NCI-H128 (cell line): ENCODE measurements at regions not wholly inside any gene's neighbourhood (a gene's known extent, or its start where the extent isn't known, plus 50 kb on each side); places are given as distances from the start of the nearest gene placed in this dataset.

Experiments used
- DNase-seq: peaks from one replicate; lab custom pipeline; 2025; ENCODE audit not compliant: unreplicated experiment; lab: John Stamatoyannopoulos, UW

DNA sequence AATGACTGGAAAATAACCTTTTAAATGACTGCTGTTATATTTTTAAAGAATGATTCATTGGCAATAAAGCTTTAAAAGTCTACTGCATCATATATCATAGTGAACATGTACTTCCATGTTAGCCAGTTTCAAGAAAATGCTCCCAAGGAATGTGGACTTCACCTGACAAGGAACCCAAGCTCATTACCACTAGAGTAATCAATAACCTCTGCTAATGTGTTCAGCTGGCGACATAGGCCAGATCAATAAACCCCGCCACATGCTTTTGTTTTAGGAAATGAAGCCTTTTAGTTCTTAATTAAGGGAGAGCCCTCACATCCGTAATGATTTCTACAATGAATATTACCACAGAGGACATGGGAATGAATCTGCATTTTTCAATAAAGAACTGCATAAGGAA lies 1219.9 kb upstream of the CNTN5 start:
- no peak for DNase-seq

DNA sequence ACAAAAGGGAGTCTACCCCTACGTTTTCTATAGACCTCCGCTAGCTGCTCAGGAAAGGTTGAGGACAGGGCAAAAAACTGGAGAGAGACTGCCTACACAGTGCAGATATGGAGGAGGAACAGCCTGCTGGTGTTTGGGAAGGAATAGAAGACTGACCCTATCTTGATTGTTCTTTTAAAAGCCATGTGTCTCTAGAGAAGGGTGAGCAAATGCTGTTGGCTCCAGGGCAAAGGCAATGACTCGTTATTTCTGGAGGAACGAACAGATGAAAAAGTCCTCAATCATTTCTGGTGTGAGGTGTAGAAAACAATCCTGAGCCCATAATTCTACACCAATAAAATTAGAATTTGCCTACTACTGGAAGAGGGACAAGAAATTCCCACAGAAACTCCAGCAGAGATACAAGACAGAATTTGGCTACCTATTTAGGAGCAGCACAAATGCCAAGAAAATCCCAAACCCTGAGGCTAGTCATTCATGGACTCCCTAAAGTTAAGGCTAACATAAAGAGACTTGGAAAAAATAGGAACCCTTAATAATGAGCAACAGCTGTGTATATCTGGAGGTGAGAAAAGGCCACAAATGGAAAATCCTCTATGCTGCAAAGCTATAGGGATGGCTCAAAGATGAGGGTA lies 1206.3 kb upstream of the CNTN5 start:
- DNase-seq: no peak

DNA sequence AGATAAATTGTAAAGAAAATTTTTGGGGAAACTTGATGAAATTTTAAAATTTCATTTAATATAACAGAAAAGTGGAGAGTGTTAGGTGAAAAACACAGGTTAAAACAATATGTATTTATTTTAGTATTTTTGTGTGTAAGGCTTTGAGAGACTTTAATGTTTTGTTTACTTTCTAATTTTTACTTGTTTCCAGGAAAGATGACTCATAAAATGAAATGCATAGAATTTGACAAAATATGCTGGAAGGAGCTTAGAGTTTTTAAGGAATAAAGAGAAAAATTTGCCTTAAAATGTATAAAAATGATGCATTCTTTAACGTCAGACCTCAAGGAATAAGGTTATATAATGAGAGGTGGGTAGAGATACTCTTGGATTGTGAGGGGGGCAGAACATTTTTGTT lies 1205.1 kb upstream of the CNTN5 start:
- no peak for DNase-seq

DNA sequence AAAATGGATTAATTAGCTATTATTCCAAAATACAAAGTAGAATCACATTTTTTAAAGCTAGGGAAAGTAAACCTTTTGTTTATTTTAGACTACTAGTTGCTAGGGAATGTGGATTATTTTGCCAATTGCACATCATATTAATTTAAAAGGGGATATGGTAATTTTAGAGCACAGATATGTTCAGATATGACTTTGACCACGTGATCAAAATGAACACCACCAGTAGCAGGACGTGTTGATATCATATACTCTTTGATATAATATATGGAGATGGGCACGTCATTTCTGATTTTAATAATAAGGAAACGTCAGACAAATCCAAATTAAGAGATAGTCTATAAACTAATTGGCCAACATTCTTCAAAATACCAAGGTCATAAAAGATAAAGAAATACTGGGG lies 1188.3 kb upstream of the CNTN5 start:
- DNase-seq: no peak

DNA sequence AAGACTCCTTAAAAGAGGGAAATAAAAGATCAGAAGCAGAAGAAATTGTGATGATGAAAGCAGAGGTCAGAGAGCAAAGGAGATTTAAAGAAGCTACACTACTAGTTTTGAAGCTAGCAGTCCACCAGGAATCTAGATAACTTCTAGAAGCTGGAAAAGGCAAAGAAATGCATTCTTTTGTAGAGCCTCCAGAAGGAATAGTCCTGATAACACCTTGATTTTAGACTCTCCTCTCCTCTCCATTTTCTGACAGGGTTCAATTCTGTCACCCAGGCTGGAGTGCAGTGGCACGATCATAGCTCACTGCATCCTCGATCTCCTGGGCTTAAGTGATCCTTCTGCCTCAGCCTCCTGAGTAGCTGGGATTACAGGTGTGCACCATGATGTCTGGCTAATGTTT lies 1187.3 kb upstream of the CNTN5 start:
- no peak for DNase-seq

DNA sequence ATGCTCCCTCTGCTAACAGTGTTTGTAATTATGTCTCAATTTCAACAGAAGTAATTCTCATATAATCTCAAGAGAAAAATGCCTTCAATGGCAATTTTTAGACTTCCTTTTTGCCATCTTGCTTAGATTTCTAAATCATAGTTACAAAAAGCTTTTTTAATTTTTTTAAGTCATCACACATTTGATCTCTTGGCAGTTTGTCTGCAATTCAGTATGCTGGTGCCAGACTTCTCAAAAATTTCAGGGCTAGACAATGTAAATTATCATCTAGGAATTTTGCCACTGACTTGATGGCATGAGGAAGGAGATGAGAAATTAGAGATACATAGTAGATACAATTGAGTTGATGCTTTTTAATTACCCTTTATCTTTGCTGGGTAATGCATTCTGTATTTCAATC lies 1176.7 kb upstream of the CNTN5 start:
- DNase-seq: no peak

DNA sequence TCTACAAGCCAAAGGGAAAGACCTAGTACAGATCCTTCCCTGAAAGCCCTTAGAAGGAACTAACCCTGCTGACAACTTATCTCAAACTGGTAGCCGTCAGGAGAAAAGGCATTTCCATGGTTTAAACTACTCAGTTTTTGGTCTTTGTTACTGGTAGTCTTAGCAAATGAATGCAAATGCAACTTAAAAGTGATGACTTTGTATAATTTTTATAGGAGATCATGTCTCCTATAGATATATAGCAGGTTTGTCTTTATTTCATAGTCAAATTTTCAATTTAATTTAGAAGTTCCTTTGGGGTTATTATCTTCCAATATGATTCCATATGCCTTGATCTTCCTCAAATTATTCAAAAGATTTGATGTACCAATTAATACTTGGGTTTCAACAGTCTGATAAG lies 1173.0 kb upstream of the CNTN5 start:
- no peak for DNase-seq

DNA sequence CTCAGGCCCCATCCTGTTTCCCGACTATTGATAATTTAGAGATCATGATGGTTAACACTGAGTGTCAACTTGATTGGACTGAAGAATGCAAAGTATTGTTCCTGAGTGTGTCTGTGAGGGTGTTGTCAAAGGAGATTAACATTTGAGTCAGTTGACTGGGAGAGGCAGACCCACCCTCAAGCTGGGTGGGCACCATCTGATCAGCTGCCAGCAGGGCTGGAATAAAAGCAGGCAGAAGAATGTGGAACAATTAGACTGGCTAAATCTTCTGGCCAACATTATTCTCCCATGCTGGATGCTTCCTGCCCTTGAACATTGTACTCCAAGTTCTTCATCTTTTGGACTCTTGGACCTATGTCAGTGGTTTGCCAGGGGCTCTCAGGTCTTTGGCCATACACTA lies 1170.0 kb upstream of the CNTN5 start:
- DNase-seq: no peak

DNA sequence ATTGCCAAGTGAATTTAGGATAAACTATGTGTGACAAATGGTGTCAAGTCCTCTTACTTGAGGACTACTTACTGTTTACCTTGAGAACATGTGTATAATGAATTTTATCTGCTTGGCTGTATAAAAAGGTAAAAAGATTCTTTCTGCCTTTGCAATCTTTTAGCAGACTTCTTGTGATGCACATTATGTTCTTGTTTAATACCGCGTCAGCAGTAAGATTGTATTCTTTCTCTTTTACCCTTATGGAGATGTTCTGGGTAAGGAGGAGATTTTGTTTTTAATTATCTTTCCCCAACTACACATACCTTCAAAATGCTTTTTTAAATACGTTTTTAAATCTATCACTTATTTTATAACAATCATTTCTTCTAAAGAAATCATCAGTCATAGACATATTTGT lies 1166.4 kb upstream of the CNTN5 start:
- no peak for DNase-seq

DNA sequence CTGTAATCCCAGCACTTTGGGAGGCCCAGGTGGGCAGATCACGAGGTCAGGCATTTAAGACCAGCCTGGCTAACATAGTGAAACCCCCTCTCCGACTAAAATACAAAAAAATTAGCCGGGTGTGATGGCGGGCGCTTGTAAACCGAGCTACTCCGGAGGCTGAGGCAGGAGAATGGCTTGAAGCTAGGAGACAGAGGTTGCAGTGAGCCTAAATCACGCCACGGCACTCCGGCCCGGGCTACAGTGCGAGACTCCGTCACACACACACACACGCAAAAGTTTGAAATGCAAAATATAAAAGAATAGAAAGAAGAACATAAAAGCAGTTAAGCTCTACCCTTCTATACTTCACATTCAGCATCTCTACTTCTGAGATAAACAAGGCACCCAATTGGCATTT lies 1165.9 kb upstream of the CNTN5 start:
- no peak for DNase-seq

DNA sequence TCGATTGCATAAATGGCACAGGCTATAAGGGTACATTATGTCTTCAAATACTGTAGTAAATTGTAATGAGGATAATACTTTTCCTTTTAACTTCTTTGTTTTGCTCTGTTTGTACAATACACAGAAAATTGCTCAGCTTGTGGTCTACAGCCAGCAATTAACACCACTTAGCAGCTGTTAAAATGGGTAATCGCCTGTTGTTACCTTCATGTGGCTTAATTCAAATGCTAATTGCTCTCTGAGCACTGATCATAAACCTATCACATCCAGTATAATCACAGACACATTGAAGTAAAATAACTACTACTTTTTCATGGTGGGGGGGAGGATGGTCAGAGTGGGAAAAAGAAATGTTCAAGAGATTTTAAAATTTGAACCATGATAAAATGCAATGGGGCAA lies 1164.1 kb upstream of the CNTN5 start:
- no peak for DNase-seq

DNA sequence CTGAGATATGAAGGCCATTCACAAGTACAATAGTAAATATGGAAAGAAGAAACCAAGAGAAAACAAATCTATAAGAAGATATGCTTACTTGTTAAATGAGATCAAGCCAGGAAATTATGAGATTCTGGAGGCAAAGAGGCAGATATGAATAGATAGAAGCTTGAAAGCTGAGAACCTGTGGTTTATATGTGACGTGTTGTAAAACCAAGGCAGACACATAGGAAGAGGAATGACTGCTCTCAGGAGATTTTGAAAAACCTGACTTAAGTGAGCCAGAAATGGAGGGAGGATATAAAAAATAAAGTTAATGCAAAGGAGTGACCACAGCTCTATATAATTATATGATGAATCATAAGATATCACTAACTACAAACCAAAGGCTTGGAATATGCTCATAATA lies 1160.5 kb upstream of the CNTN5 start:
- DNase-seq: no peak

DNA sequence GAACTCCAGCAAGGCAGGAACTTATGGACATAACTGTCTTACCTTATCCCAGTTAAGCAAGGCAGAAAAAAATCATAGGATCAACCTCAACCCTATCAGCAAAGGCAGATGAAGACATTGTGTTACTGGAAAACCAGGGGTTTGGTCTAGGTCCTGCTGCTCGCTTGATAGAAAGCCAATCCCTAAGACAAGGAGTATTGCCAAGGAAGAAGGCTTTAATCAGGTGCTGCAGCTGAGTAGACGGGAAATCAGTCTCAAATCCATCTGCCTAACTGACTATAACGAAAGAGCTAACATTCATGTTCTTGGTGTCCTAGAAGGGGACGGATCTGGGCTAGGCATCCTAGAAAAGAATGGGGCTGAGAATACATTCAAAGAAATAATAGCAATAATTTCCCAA lies 1158.7 kb upstream of the CNTN5 start:
- DNase-seq: no peak

DNA sequence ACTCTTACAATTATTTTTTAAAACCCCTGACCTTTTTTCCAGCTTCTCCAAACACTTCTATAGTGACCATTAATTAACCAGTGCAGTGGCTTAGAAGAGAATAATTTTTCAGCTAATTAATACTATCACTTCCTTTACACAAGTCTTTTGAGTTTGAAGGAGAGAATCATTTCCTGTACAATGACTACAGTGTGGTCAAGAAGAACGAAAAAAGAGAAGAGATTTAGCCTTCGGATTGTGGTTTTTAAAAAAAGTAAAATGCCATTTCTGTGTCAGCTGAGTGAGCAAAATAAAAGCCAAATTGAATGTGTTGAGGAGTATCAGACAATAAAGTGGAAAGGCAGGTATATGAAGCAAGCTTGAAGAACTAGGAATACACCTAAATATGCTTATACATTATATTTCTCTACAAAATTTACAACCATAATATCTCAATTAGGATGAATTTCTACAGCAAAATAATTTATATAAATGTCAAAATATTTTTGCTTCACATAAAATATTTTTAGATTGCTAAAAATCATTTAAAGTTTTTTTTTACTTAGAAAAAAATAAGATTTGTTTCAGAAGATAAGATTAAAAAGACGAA lies 1155.2 kb upstream of the CNTN5 start:
- no peak for DNase-seq

DNA sequence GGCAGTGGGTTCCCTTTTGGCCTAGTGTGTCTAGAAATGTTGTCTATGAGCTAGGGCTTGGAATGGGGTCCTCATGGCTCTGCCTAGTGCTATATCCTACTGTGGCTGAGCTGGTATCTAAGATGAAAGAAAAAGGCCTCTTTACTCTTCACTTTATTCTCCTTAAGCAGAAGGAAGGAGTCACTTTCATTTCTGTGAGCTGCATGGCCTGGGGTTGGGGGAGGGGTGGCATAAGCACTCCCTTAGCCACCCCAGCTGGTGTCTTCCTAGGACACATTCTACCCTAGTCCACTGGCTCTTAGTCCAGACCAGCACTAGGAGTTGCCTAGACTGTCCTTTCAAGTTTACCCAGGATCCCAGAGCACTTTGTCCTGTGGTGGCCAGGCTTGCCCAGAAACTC lies 1148.9 kb upstream of the CNTN5 start:
- no peak for DNase-seq

DNA sequence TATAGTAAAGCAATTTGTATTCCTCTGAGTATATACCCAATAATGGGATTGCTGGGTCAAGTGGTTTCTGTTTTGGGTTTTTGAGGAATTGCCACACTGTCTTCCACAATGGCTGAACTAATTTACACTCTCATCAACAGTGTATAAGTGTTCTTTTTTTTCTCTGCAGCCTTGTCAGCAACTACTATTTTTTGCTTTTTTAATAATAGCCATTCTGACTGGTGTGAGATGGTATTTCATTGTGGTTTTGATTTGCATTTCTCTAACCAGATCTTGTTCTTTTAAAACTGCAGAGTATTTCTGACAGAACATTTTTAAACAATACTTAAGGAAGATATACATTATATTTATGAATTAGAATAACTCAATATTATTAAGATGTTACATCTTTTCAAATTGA lies 1140.5 kb upstream of the CNTN5 start:
- DNase-seq: no peak

DNA sequence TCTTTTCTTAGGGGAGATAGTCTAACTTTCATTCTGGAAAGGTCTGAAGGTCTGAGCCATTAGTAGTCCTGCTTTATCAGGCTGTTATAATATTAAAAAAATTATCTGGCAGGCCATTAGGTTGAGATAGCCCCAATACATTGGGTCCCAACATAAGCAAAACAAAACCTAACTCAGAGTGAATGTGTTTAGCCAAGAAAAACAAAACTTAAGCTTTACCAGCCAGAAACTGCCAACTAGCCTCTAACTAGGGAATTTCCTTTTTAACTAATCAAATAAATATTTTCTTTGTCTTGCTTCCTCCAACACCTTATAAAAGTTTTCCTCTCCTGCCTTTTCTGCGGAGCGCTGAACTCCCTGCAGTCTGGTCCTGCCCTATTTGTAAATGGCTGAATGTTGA lies 1137.7 kb upstream of the CNTN5 start:
- no peak for DNase-seq

DNA sequence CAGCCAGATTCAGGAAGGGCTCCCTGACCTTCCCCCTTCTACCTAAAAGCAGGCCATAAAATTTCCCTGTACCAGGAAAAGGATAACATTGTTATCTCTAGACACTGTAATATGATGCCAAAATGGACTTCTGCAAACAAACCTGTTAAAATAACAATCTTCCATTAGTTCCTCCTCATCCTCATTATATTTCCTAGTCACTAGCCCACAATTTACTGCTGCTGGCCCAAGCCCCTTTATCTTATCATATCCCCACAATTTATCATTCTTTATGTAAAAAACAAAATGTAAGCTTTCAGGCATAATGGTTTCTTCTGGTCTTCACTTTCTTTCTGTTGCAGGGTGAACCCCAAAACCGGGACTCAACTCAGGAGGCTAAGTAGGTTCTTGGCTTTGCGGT lies 1132.1 kb upstream of the CNTN5 start:
- no peak for DNase-seq

DNA sequence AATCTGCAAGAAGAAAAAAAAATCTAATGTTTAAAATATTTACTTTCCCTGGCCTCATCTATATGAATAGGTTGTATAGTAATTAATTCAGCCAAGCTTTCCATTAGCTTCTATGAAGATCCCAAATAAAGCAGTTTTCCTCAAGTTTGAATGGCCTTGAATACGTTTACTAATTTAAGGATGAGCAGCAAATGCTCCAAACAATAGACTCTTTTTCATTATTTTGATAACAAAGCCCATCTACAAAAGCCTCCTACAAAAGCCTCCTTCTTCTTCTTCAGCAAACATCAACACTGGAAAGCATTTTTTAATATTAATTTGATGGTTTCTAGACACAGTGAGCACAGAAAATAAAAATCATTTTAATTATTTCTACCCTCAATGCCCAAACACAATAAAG lies 1130.3 kb upstream of the CNTN5 start:
- no peak for DNase-seq

DNA sequence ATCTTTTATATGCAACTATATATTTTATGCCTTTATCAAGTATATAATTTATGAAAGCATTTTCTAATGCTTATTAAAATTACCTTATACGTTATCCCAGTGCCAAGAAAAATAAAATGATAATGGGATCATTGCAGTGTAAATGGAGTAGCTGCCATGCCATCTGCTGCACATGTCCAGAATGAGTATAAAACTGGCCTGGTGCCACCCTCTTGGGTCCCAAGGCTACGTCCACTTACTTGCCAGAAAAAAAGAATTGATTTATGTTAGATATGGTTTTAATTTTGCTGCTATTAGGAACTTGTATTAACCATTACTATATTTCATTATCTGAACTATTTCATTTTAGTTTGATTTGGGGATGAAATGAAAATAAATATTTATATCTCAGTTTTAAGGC lies 1127.1 kb upstream of the CNTN5 start:
- no peak for DNase-seq

DNA sequence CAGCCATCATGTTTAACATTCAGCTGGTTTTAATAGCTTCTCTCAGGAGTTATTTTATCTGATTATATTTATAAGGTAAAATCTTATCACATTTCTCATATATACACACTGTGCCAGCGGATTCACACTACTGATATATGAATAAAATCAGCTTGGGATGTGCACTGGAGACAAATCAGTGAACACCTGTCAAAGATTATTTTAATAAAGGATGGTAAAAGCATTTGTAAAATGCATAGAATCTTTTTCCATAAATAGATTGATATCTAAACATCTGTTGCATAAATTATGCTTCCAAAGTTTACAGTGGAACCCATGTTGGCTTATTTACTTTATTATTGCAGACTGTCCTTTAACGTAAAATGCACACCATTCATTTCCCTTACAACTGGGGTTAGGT lies 1125.8 kb upstream of the CNTN5 start:
- no peak for DNase-seq

DNA sequence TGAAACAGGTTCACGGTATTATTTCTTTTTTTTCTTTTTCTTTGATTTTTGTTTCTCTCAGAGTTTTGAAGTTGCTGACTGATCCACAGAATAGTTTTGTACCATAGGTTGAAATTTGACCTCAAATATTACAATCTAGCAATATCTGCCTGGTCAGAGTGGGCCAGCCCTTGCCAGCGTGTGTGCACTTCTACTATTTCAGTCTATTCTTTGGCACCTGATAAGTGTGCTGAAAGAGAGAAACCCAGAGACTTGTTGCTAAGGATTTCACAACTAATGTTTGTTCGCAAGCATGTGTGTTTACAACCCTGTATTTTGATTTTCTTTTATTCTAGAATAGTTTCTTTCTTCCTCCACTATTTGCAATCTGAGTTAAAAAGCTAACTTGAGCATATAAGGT lies 1125.2 kb upstream of the CNTN5 start:
- no peak for DNase-seq

DNA sequence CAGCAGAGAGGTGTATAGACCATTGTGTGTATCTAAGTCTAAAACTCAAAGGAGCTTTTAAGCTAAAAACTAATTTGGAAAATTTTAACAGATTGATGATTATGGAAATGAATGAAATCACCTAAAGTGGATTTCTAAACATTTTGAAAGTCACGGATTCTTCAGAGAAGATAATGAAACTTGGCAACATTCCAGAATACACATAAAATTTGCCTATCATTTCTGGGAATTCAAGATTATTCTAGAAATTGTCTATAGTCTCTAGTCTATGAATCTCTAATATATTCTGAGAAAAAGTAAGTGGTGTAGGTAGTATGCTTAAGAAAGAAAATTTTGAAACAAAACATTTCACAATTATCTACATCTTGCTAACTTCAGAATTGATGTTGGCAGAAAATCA lies 1117.9 kb upstream of the CNTN5 start:
- DNase-seq: no peak

DNA sequence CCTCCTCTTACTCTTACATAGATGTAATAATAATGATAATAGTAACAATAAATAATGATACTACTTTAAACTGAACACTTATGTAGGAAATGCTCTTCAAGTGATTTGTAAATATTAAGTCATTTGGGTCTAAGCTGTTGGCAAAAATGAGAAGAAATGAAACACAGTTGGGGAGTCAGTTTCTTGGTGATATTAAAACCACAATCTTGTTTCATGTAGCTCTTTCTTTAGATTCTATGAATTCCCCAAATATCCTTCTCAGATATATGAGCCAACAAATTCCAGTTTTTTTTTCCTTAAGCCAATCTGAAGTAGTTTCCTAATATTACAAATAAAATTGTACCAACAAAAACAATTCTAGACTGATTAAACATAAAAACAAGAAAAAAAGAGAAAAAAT lies 1115.6 kb upstream of the CNTN5 start:
- no peak for DNase-seq
